Activated T-helper 1 cell treated with anti-CD3 and anti-CD28 coated beads, Interleukin-12 subunit alpha, Interleukin-12 subunit beta, Interleukin-2, Interleukin-4 antibody, amounts not matched to agents 30 ng/mL and 10 ng/mL and 1 ng/mL, durations not matched to agents 14 hours and 24 hours and 36 hours (primary cell): ENCODE measurements at regions not wholly inside any gene's neighbourhood (a gene's known extent, or its start where the extent isn't known, plus 50 kb on each side); places are given as distances from the start of the nearest gene placed in this dataset.
"Not testable (repeated sequence)": the region's sequence is repeated elsewhere in the genome, so short reads cannot be mapped to it uniquely, and the experiment has no call there.

Experiments
- DNase-seq: peaks from one replicate; pipeline ENCODE4 v3.0.0; 2021; ENCODE audit warnings: low spot score
- H3K27ac Mint-ChIP-seq: one replicate; pipeline ENCODE4 v1.8.0; 2021; ENCODE audit warnings: mild to moderate bottlenecking, mixed read lengths
- H3K27me3 Mint-ChIP-seq: one replicate; pipeline ENCODE4 v1.8.0; 2022; ENCODE audit warnings: mild to moderate bottlenecking, moderate library complexity, mixed read lengths; ENCODE audit not compliant: insufficient read depth
- H3K36me3 Mint-ChIP-seq: one replicate; pipeline ENCODE4 v1.8.0; 2021; ENCODE audit warnings: low read depth, mixed read lengths
- H3K4me1 Mint-ChIP-seq: one replicate; pipeline ENCODE4 v1.8.0; 2021; ENCODE audit warnings: low read depth, mixed read lengths
- H3K4me3 Mint-ChIP-seq: one replicate; pipeline ENCODE4 v1.8.0; 2021; ENCODE audit warnings: mild to moderate bottlenecking, moderate library complexity, mixed read lengths
- H3K9me3 Mint-ChIP-seq: one replicate; pipeline ENCODE4 v1.8.0; 2021; ENCODE audit warnings: mixed read lengths
- intact Hi-C: fragments of 100-400 bp; cut with micrococcal nuclease; formaldehyde crosslinking; loops from one replicate; pipeline ENCODE4 v1.15.1; 2024

DNA sequence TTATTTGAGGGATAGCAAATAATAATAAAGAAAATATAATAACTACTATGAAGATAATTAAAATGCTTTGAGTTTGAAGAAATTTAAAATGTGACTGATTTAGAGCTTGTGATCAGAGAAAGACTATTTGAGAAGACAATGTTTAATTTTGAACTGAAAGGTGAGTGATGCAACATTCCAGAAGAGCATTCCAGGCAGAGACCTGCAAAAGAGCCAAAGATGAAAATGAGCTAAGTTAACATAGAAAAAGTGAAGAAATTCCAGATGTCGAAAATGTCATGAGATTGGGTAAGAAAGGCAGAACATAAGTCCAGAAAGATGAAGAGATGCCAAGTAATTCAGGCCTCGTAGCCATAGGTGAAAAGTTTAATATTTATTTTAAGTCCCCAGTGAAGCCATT, 215.8 kb downstream of the FSIP2 start:
- DNase-seq: no peak
- H3K27ac Mint-ChIP-seq: no peak overlapping the region
- no peaks in the 10 kb centered on the region for H3K9me3 Mint-ChIP-seq
- no peaks in the 10 kb centered on the region for H3K36me3 Mint-ChIP-seq
- no peak overlapping the region for H3K4me3 Mint-ChIP-seq
- no peaks in the 10 kb centered on the region for H3K4me1 Mint-ChIP-seq
- no peaks in the 10 kb centered on the region for H3K27me3 Mint-ChIP-seq
- intact Hi-C loops: no loop called here

DNA sequence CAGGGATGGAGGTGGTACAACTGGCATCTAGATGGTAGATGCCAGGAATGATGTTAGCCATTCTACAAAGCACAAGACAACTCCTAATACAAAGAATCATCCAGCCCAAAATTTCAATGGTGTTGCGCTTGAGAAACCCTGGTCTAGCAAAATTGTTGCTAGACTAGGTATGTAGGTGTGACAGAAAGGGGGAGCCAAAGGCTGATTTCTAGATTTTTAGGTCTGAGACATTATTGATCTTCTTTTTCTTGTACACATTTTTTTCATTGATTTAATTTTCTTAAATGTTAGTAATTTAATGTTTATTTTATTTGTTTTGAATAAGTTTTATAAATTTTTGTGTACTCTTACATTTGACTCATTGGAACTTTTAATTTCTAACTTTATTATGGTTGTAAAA, 216.4 kb downstream of the FSIP2 start:
- no peaks in the 10 kb centered on the region for H3K4me1 Mint-ChIP-seq
- no peaks in the 10 kb centered on the region for H3K9me3 Mint-ChIP-seq
- intact Hi-C loops: no loop called here

DNA sequence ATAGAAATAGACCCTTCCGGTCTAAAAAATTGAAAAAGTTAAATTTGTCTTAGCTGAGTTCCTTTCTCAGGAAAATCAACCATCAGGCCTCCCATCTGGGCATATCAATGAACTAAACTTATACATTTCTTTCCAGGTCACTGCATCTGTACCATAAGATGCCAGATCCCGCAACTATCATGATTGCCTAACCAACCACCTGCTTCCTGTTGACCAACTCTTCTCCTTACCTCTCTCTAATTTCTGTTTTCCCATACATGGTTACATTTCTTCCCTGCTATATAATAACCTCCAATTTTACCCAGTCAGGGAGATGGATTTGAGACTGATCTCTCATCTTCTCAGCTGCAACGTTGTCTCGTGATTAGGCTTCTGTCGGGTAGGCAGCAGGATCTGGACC, 228.7 kb downstream of the FSIP2 start:
- Mint-ChIP-seq H3K9me3 (peaks cover 1% of the 10 kb centered on the region), H3K4me1 (no peaks in the 10 kb centered on the region), H3K4me3 (no peak overlapping the region), H3K27ac (no peak overlapping the region), H3K36me3 (no peaks in the 10 kb centered on the region), H3K27me3 (no peaks in the 10 kb centered on the region)
- intact Hi-C loops: no loop called here
- no peak for DNase-seq

More for the DNA sequence above, 216.4 kb downstream of the FSIP2 start:
- DNase-seq: no peak
- Mint-ChIP-seq H3K4me3 (no peak overlapping the region), H3K27me3 (no peaks in the 10 kb centered on the region), H3K27ac (no peak overlapping the region), H3K36me3 (no peaks in the 10 kb centered on the region)

DNA sequence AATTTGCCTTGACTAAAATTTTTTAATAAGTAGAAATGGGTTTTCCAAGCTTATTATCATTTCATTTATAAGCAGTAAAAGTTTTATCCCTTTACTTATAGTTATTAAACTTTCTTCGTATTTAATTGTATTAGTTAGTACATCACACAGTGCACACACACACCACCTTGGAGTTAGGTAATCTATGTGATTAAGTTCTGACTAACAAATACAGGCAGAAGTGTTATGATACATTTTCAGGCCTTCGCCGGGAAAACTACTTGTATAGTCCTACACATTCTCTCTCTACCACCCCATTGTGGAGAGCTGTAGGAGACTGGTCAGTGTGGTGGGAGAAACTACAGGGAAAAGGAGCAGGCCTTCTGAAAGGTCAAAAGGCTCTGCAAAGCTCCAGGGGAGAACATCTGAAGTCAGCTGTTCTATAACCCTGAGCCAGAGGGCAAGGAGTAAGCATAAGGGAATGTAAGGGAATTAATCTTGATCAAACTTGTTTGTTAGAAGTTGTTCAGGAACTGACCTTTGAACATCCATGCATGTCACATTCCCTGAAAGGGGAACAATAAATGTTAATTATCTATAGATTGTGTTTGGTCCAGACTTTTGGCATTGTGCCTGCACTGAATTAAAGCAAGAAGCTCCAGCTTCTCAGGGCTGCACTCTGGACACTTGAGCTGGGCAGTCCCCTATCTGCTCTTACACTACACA, 231.7 kb downstream of the FSIP2 start:
- intact Hi-C loops: no loop called here
- no peaks in the 10 kb centered on the region for H3K27me3 Mint-ChIP-seq
- no peaks in the 10 kb centered on the region for H3K4me1 Mint-ChIP-seq
- H3K4me3 Mint-ChIP-seq: no peak overlapping the region
- H3K9me3 Mint-ChIP-seq: peaks cover 6% of the 10 kb centered on the region
- H3K36me3 Mint-ChIP-seq: no peaks in the 10 kb centered on the region
- no peak overlapping the region for H3K27ac Mint-ChIP-seq
- no peak for DNase-seq

DNA sequence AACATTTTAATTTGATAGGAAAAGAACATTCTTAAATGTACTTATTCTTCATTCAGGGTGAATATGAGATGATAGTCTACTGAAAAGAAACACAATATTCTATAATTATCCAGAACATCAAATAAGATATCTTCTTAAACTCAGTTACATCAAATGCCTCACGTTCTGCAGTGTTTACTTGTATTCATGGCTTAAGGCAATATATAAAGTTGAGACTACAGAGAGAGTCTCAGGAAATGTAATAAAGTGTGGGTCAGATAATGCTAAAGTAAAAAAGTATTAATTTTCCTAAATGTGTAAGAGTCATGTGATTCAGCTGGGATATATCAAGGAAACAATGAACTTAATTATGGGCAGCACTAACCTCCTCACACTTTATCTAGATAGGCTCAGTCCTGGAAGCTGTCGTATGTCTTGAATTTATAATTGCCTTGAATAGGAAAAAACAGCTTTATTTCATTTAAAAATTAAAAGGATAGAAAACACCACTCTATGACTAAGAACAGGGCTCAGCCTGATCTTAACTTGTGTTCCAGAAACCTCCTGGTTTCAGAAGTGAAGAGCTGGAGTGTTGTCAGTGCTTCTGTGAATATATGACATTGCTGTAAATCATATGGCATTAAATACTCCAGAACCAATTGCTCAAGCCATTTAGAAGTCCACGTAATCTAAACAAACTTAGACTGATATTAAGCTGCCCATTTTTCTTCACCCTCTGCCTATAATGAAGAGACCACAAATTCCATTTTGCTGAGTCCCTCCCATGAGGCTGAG, 240.2 kb downstream of the FSIP2 start:
- no peak for DNase-seq

DNA sequence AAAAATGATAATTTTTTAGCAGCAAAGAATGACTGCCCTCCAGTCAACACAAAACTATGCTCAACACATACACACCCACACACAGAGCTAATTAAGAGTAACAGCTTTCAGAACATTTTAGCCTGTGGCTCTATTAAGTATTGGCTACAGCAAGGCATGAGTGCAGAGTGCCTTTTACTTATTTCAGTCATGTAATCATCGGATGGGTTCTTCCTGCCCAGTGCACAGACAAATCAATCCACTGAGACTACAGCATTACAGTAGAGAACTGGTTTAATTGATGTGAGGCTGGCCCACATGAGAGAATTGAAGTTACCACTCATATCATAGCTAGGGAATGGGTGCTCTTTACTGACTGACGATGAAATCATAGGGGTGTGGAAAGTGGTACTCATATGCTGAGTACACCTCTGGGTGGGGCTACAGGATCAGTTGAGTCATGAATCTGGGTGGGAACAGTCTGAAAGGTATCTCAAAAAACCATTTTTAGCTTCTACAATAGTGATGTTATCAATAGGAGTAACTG, 241.0 kb downstream of the FSIP2 start:
- Mint-ChIP-seq H3K4me1 (no peaks in the 10 kb centered on the region), H3K36me3 (no peaks in the 10 kb centered on the region), H3K27ac (no peak overlapping the region), H3K4me3 (no peak overlapping the region), H3K9me3 (peaks cover 4% of the 10 kb centered on the region), H3K27me3 (no peaks in the 10 kb centered on the region)
- intact Hi-C loops: no loop called here
- no peak for DNase-seq

More for the DNA sequence above, 240.2 kb downstream of the FSIP2 start:
- intact Hi-C loops: no loop called here
- no peaks in the 10 kb centered on the region for H3K36me3 Mint-ChIP-seq
- no peaks in the 10 kb centered on the region for H3K27me3 Mint-ChIP-seq
- H3K27ac Mint-ChIP-seq: no peak overlapping the region
- no peak overlapping the region for H3K4me3 Mint-ChIP-seq
- peaks cover 4% of the 10 kb centered on the region for H3K9me3 Mint-ChIP-seq
- no peaks in the 10 kb centered on the region for H3K4me1 Mint-ChIP-seq

DNA sequence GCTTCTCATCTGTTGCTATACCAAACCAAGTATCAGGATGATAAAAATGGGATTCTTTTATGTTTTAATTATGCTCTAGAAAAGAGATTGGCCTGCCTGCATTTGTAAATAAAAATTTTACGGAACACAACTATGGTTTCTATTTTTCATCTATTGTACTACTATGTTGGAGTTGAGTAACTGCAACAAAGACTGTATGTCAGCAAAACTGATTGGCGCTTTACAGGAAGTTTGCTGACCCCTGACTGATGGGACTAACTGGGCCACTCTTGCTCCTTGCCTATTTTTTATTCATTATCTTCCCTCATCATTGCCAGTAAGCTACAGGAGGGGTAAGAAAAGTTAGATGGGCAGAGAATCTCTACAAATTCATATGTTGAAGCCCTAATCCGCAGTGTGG, 242.3 kb downstream of the FSIP2 start:
- Mint-ChIP-seq H3K4me3 (no peak overlapping the region), H3K9me3 (peaks cover 4% of the 10 kb centered on the region), H3K36me3 (no peaks in the 10 kb centered on the region), H3K27me3 (no peaks in the 10 kb centered on the region), H3K27ac (no peak overlapping the region), H3K4me1 (no peaks in the 10 kb centered on the region)
- no peak for DNase-seq
- intact Hi-C loops: no loop called here

DNA sequence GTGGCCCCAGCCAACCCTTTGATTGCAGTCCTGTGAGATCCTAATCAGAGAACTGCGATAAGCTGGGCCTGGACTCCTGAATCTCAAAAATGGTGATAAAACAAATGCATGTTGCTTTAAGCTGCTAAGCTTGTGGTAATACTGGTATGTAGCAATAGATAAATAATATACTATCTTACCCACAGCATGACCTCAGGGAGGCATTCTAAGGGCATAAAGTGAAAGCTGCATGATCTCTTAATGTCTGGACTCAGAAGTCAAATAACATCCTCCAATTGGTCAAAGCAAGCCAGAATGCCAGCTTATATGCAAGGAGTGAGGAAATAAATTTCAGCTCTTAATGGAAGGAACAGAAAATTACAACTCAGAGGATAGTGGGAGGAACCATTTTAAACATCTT, 246.1 kb downstream of the FSIP2 start:
- H3K4me1 Mint-ChIP-seq: no peaks in the 10 kb centered on the region
- intact Hi-C loops: no loop called here
- H3K4me3 Mint-ChIP-seq: no peak overlapping the region
- no peak for DNase-seq
- no peak overlapping the region for H3K27ac Mint-ChIP-seq
- no peaks in the 10 kb centered on the region for H3K36me3 Mint-ChIP-seq
- H3K9me3 Mint-ChIP-seq: peaks cover 4% of the 10 kb centered on the region
- H3K27me3 Mint-ChIP-seq: no peaks in the 10 kb centered on the region

DNA sequence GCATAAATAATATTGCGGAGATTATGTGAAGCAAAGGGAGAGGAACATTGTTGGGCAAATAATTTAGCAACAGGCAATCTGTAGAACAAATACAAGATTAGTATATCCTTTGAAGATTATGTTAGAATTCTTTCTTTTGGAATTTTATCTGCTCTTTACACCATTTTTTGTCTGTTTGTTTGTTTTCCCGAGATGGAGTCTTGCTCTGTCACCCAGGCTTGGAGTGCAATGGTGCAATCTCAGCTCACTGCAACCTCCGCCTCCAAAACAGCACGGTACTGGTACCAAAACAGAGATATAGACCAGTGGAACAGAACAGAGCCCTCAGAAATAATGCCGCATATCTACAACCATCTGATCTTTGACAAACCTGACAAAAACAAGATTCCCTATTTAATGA, 250.3 kb downstream of the FSIP2 start:
- H3K27me3 Mint-ChIP-seq, DNase-seq, H3K27ac Mint-ChIP-seq, H3K36me3 Mint-ChIP-seq, H3K4me1 Mint-ChIP-seq, H3K9me3 Mint-ChIP-seq, intact Hi-C loops, H3K4me3 Mint-ChIP-seq: not testable (repeated sequence)

DNA sequence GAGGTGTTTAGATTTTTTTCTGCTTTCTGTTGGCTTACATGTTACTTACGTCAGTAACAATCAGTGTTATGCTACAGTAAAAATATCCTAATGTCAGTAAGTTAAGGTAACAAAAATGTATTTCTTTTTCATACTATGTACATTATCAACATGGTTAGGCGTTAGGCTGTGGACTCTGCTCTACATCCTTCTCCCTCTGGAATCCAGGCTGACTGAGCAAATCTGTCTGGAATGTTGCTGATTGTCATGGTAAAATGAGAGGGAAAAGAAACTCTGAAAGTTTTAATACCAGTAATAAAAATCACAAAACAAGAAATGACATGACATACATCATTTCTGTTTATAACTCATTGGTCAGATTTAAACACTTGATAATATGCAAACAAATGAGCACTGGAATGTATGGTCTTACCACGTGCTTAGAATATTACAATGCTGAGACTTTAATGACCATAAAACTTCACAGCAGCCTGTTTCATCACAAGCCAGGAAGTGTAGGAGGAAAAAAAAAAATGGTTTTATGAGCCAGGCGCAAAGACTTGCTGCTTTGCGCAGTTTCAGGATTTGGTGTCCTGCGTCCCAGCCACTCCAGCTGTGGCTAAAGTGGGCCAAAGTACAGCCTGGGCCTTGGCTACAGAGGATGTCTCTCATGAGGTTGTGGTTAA, 252.4 kb downstream of the FSIP2 start:
- Mint-ChIP-seq H3K27ac (no peak overlapping the region), H3K4me3 (no peak overlapping the region), H3K36me3 (no peaks in the 10 kb centered on the region), H3K4me1 (no peaks in the 10 kb centered on the region), H3K9me3 (no peaks in the 10 kb centered on the region), H3K27me3 (no peaks in the 10 kb centered on the region)
- DNase-seq: no peak
- intact Hi-C loops: no loop called here

DNA sequence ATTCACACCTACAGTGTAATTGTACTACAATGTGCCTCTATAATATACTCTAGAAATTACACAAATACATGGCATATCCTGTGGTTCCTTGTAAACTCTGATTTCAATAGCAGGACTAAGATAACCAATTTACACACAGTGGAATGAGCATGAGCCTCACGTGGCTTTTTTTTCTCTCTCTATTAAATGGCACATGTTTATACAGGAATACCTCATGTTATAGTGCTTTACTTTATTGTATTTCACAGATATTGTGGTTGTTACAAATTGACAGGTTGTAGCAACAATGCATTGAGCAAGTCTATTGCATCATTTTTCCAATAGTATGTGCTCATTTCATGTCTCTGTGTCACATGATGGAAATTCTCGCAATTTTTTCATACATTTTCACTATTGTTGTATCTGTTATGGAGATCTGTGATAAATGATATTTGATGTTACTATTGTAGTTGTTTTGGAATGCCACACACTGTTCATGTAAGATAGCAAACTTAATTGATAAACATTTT, 260.0 kb downstream of the FSIP2 start:
- no peak for DNase-seq
- H3K4me1 Mint-ChIP-seq: no peaks in the 10 kb centered on the region
- no peak overlapping the region for H3K4me3 Mint-ChIP-seq
- intact Hi-C loops: no loop called here
- H3K36me3 Mint-ChIP-seq: no peaks in the 10 kb centered on the region
- no peaks in the 10 kb centered on the region for H3K9me3 Mint-ChIP-seq
- no peak overlapping the region for H3K27ac Mint-ChIP-seq
- H3K27me3 Mint-ChIP-seq: no peaks in the 10 kb centered on the region

DNA sequence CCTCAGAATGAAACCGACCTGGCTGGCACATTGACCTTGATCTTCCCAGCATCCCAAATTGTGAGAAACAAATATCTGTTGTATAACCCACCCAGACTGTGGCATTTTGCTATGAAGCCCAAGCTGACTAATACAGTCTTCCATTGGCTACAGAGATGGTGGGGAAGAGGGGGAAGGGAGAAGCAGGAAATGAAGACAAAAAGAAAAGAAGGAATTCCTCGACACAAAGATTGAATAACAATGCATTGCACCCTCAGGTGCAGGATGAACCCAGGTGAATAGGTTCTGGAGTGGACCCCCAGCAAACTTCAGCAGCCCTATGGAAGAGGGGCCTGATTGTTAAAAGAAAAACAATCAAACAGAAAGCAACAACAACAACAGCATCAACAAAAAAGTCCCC, 270.7 kb downstream of the FSIP2 start:
- H3K4me1 Mint-ChIP-seq: no peaks in the 10 kb centered on the region
- no peak overlapping the region for H3K27ac Mint-ChIP-seq
- H3K4me3 Mint-ChIP-seq: no peak overlapping the region
- H3K27me3 Mint-ChIP-seq: no peaks in the 10 kb centered on the region
- intact Hi-C loops: no loop called here
- H3K9me3 Mint-ChIP-seq: peaks cover 4% of the 10 kb centered on the region
- H3K36me3 Mint-ChIP-seq: no peaks in the 10 kb centered on the region
- DNase-seq: no peak

DNA sequence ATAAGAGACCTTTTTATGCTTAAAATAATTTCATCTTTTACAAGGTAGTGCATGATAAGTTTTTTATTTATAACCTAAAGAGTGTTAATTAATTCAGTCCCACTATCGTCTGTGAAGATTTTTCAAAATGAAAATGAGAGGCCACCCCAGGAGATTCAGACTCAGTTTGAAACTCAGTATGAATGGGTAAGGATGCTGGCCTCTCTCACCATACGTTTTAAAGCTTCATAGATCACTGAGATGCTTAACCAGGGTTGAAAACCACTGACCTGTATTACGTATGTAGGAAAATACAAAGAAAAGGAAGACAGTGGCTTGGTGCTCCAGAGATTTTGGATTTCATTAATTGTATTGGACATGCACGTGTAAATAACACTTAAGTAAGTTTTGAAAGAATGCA, 278.7 kb downstream of the FSIP2 start:
- no peak overlapping the region for H3K27ac Mint-ChIP-seq
- no peak for DNase-seq
- intact Hi-C loops: no loop called here
- no peaks in the 10 kb centered on the region for H3K36me3 Mint-ChIP-seq
- no peak overlapping the region for H3K4me3 Mint-ChIP-seq
- H3K4me1 Mint-ChIP-seq: no peaks in the 10 kb centered on the region
- H3K9me3 Mint-ChIP-seq: no peaks in the 10 kb centered on the region
- H3K27me3 Mint-ChIP-seq: no peaks in the 10 kb centered on the region
